Immature natural killer cell (primary cell): ENCODE measurements at regions not wholly inside any gene's neighbourhood (a gene's known extent, or its start where the extent isn't known, plus 50 kb on each side); places are given as distances from the start of the nearest gene placed in this dataset.

Experiments
- DNase-seq, 3 donors: peaks; one replicate each; pipeline ENCODE4 v3.0.0; 2022; ENCODE audit warnings: mixed read lengths in 1 of 3
- H3K27ac Mint-ChIP-seq, 6 donors: one replicate each; pipeline ENCODE4 v1.8.0; 2020; ENCODE audit warnings: mixed read lengths in 6 of 6, mild to moderate bottlenecking in 5 of 6, inconsistent platforms in 4 of 6, moderate library complexity in 3 of 6
- H3K27me3 Mint-ChIP-seq, 3 donors: one replicate each; pipeline ENCODE4 v1.8.0; 2020 to 2021; ENCODE audit warnings: low read depth in 3 of 3, mild to moderate bottlenecking in 3 of 3, mixed read lengths in 3 of 3, moderate library complexity in 3 of 3, inconsistent platforms in 1 of 3
- H3K36me3 Mint-ChIP-seq, 3 donors: one replicate each; pipeline ENCODE4 v1.8.0; 2020; ENCODE audit warnings: mixed read lengths in 3 of 3, inconsistent platforms in 2 of 3, mild to moderate bottlenecking in 2 of 3
- H3K4me1 Mint-ChIP-seq, 2 donors: one replicate each; pipeline ENCODE4 v1.8.0; 2020; ENCODE audit warnings: inconsistent platforms in 2 of 2, mild to moderate bottlenecking in 2 of 2, mixed read lengths in 2 of 2, moderate library complexity in 1 of 2
- H3K4me3 Mint-ChIP-seq, 5 donors: one replicate each; pipeline ENCODE4 v1.8.0; 2020; ENCODE audit warnings: mild to moderate bottlenecking in 5 of 5, mixed read lengths in 5 of 5, inconsistent platforms in 3 of 5, moderate library complexity in 3 of 5
- H3K9me3 Mint-ChIP-seq, 6 donors: one replicate each; pipeline ENCODE4 v1.8.0; 2020; ENCODE audit warnings: mild to moderate bottlenecking in 6 of 6, mixed read lengths in 6 of 6, inconsistent platforms in 4 of 6, moderate library complexity in 3 of 6

DNA sequence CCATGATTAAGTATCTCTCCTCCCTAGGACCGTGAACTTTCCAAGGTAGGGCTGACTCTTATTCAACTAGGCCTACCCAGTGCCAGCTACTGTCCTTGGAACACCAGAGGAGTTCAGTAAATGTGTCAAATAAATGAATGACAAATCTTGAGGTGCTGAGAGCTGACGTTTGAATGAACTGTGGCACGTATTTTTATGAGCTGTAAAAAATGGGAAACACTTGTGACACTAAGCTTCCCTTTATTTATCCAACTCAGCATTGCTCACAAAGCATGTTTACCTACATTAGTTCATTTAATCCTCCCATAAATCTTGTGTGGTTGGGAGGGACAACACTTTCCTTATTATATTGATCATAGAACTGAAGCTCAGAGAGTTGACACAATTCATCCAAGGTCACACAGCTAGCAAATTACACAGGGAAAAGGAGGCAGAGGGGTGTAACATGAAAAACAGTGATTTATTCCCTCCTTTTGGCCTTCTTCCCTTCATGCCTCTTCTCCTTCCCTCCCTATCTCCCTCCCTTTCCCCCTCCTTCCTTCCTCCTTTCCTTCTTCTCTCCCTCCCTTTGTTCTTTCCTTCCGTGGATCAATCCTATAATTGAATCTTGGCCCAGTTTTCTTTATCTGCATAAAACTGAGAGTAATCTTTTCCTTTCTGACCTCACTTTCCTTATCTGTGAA, 412.6 kb downstream of the DMRT2 start:
- H3K27ac Mint-ChIP-seq, result no peak overlapping the region
- peaks cover 0 to 11% (median 0%) of the 10 kb centered on the region in 6 donors for H3K9me3 Mint-ChIP-seq
- H3K4me1 Mint-ChIP-seq, result no peaks in the 10 kb centered on the region
- peaks cover 0 to 2% (median 2%) of the 10 kb centered on the region in 3 donors for H3K27me3 Mint-ChIP-seq
- no peak for DNase-seq
- no peaks in the 10 kb centered on the region for H3K36me3 Mint-ChIP-seq
- H3K4me3 Mint-ChIP-seq, result no peak overlapping the region

DNA sequence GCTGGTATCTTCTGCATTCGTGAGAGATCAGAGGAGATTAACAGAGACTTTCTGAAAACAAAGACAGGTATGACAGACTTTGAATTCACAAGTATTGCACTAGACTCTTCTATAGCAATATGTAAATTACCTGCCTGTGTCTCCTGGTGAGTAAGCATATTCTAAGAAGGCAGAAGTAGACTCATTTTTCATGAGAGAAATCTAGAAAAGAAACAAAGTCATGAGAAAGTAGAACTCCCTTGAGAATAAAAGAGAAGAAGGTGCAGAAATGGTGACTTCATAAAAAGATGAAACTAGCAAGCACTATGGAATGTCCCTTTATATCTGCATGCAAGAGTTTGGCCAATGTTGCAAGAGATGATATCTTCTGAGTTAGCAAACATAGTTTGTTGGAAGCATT, 419.8 kb downstream of the DMRT2 start:
- Mint-ChIP-seq H3K27ac (no peak overlapping the region), H3K9me3 (peaks cover 0 to 8% (median 1%) of the 10 kb centered on the region in 6 donors), H3K36me3 (no peaks in the 10 kb centered on the region), H3K27me3 (peaks cover 0 to 7% (median 4%) of the 10 kb centered on the region in 3 donors), H3K4me3 (no peak overlapping the region), H3K4me1 (no peaks in the 10 kb centered on the region)
- DNase-seq, result no peak

DNA sequence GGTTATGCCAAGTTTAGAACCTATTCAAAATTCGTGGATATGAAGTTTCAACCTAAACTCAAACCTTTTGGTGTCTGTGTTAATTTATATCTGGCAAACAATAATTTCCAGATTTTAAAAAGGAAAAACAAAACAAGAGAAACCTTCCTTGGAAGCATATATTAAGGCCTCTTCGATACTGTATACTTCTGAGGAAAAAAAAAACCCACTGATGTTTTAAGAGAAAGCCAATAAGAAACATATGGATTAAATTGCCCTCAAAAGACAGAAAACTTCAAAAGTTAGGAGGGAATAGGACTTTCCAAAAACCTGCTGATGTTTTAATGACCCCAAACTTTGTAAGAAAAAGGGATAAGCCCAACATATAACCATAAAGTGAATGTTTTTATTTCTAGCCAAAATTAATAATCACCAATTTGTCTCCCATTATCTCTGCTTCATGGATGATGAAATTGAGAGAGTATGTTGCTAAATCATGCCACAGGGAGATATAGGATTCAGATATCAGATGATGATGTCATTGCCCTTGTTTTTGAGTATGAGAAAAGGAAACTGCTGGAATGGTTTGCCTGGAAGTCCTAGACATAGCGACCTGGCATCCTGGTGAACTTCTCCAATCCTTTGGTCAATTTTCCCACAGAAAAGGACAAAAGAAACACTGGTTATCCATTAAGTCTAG, 423.9 kb downstream of the DMRT2 start:
- Mint-ChIP-seq H3K9me3 (peaks cover 0 to 7% (median 1%) of the 10 kb centered on the region in 6 donors), H3K27me3 (peaks cover 2 to 7% (median 4%) of the 10 kb centered on the region in 3 donors), H3K4me1 (no peaks in the 10 kb centered on the region), H3K27ac (no peak overlapping the region), H3K36me3 (no peaks in the 10 kb centered on the region), H3K4me3 (no peak overlapping the region)
- DNase-seq, result no peak

DNA sequence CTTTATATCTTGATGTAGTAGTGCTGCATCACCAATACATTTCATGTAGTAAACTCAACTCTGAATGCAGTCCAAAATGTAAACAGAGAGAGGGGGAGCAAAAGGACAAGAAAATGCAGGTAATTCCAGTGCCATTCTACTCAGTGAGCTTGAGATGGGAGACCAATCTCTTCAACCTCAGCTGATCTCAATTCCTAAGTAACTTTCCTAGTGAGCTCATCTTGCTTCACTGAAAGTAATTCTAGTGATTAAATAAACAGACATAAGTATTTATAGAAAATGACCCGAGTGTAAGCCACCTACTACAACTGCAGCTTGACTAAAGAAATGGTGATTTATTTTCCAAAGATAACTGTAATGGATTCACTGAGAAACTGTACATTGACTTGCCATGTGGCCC, 424.5 kb downstream of the DMRT2 start:
- DNase-seq, result no peak
- peaks cover 2 to 7% (median 4%) of the 10 kb centered on the region in 3 donors for H3K27me3 Mint-ChIP-seq
- H3K4me1 Mint-ChIP-seq, result no peaks in the 10 kb centered on the region
- H3K36me3 Mint-ChIP-seq, result no peaks in the 10 kb centered on the region
- no peak overlapping the region for H3K4me3 Mint-ChIP-seq
- H3K27ac Mint-ChIP-seq, result no peak overlapping the region
- peaks cover 0 to 7% (median 1%) of the 10 kb centered on the region in 6 donors for H3K9me3 Mint-ChIP-seq

DNA sequence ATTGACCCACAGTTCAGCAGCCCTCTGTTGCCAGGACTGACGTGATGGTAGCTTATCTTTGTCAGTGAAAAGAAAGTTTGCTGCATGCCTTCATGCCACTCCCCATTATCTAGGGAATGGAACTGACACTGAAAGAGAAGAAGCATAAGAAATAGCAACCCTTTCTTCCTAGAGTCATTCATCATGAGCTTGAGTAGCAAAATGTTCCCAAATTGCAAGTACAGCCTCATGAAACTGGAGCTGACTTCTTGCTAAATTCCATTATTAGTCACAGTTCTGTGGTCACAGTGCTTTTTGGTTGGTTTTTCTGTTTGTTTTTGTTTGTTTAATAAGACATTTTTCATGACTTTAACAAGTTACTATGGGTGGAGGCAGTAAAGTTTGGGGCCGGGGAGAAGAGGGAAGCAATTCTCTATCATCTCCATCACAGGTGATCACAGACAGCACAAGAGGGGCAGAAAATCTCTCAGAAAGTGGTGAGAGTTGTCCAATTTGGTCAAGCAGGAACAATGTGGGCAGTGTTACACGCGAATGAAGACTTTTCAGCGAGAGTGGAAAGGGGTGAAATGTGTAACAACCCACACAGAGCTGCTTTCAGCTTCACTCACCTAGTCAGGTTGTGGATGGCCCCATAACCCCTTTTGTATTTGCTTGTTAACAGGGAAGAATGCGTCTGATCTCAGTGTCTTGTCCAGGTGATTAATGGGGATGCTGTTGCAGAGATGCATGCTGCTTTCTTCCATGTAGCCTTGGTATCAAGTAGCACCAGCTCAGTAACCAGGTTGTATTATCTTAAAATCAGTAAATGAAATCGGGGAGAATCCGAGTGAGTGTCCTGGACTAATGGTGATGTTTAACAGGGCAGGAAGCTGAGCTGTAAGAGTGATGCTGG, 440.4 kb downstream of the DMRT2 start:
- no peaks in the 10 kb centered on the region for H3K36me3 Mint-ChIP-seq
- H3K4me3 Mint-ChIP-seq, result no peak overlapping the region
- no peak for DNase-seq
- H3K9me3 Mint-ChIP-seq, result peaks cover 0 to 16% (median 6%) of the 10 kb centered on the region in 6 donors
- H3K27ac Mint-ChIP-seq, result no peak overlapping the region
- H3K27me3 Mint-ChIP-seq, result peaks cover 0 to 4% (median 1%) of the 10 kb centered on the region in 3 donors
- H3K4me1 Mint-ChIP-seq, result no peaks in the 10 kb centered on the region

DNA sequence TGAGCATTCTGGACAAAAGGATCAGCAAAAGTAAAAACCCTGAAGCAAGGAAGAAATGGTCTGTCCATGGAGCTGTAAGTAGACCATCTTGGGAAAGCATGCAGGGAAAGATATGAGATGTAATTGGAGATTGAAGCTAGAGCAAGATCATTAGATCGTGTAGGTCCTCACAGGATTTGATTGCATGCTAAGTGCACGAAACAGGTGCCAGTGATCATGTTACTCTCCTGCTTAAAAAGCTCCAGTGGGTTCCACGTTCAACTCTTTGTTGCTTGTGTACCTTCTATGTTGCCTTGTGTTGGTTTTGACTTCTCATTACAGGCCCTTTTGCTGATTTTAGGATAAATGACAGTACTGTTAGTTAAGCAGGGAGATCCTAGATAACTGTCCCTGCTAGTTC, 442.0 kb downstream of the DMRT2 start:
- DNase-seq, result no peak
- Mint-ChIP-seq H3K9me3 (peaks cover 0 to 16% (median 7%) of the 10 kb centered on the region in 6 donors), H3K4me3 (no peak overlapping the region), H3K27ac (no peak overlapping the region), H3K4me1 (no peaks in the 10 kb centered on the region), H3K36me3 (no peaks in the 10 kb centered on the region), H3K27me3 (peaks cover 0 to 4% (median 1%) of the 10 kb centered on the region in 3 donors)

DNA sequence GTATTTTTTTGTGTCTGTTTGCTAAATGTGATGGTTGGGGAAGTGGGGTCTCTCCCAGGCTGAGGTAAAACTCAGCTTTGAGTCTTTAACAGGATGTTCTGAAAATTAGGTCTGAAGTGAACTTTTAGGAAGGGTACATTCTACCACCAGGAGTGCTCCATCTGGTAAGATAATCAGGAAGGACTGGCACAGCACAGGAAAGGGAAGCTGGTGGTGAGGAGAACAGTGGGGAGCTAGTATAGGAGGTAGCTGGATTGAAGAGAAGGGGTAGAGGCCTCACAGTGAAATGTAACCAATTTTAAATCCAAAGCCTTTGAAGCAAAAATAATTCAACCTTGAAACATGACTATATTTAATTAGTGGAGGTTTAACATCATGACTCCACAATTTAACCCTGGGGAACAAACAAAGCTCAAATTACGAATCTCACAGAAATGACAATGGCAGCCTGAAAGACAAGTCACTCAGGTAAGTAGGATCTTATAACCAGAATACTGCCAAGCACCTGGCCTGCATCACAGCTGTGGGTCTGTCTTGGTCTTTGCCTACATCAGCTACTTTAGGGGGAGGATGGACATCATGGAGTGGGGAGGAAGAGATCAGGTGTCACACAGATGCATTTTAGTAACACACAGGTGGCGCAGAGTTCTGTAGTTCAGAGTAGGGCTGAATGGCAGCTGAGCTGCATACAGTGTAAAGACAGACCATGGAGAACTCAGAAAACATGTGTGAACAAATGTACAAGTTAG, 445.3 kb downstream of the DMRT2 start:
- no peak overlapping the region for H3K4me3 Mint-ChIP-seq
- H3K9me3 Mint-ChIP-seq, result peaks cover 0 to 3% (median under 1%) of the 10 kb centered on the region in 6 donors
- DNase-seq, result no peak
- no peaks in the 10 kb centered on the region for H3K36me3 Mint-ChIP-seq
- no peaks in the 10 kb centered on the region for H3K4me1 Mint-ChIP-seq
- peaks cover 0 to 1% (median under 1%) of the 10 kb centered on the region in 3 donors for H3K27me3 Mint-ChIP-seq
- H3K27ac Mint-ChIP-seq, result no peak overlapping the region

DNA sequence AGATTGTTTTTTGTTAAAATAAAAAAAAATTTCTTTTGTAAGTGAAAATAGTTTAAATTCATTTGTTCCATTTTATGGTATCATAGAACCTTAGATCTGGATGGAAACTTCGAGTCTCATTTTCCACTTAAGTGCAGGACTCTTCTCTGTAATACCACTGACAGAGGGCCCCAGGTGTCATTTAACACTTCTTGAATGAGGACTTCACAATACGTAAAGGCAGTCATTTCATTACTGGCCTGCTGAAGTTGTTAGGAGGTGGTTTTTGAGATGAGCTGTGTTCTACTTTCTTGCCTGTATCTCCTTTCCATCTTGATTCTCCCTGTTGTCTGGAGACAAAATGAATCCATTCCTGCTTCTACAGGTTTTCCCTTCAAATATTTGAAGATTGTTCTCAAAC, 455.3 kb downstream of the DMRT2 start:
- no peak for DNase-seq
- Mint-ChIP-seq H3K4me3 (no peak overlapping the region), H3K27me3 (peaks cover 0 to 10% (median 1%) of the 10 kb centered on the region in 3 donors), H3K36me3 (no peaks in the 10 kb centered on the region), H3K4me1 (no peaks in the 10 kb centered on the region), H3K27ac (no peak overlapping the region), H3K9me3 (peaks cover 0 to 5% (median 0%) of the 10 kb centered on the region in 6 donors)

DNA sequence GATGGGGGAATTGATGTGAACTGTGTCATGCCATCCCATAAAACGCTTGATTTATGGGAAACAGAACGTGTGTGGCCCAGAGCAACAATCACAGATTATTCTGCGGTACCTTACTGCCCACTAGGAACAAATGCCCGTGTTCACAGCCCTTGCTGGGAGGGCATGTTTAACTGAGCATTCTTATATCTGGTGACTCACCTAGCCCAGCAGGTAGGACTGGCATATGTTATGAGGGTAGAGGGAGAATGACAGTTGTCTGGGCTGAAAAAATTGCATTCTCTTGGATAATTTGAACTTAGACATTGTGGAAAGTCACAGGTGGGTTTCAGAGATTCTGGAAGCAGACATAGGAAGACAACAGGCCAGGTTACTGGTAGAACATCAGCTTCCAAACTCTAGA, 460.6 kb downstream of the DMRT2 start:
- Mint-ChIP-seq H3K4me3 (no peak overlapping the region), H3K4me1 (no peaks in the 10 kb centered on the region), H3K27me3 (peaks cover 1 to 11% (median 2%) of the 10 kb centered on the region in 3 donors), H3K9me3 (peaks cover 0 to 10% (median 3%) of the 10 kb centered on the region in 6 donors), H3K36me3 (no peaks in the 10 kb centered on the region), H3K27ac (no peak overlapping the region)
- DNase-seq, result no peak

DNA sequence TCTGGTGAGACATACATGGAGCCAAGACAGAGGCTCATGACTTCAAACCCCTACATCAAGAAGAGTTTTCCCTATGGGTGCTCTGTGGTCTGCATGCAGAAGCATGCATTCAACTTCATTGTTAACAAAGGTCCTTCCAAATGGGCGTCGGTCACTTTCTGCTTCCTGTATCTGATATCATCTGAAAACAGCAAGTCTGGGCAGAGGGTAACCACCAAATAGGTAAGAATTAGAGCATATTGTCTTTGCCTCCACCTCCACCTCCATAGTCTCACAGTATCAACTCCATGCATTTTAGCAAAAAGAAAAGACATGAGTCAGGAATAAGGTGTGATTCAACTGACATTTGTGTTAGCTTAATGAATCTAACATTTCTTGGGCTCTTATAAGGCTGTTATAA, 462.9 kb downstream of the DMRT2 start:
- Mint-ChIP-seq H3K27ac (no peak overlapping the region), H3K4me1 (no peaks in the 10 kb centered on the region), H3K4me3 (no peak overlapping the region), H3K9me3 (peaks cover 0 to 10% (median 2%) of the 10 kb centered on the region in 6 donors), H3K36me3 (no peaks in the 10 kb centered on the region), H3K27me3 (peaks cover 0 to 6% (median 2%) of the 10 kb centered on the region in 3 donors)
- no peak for DNase-seq

DNA sequence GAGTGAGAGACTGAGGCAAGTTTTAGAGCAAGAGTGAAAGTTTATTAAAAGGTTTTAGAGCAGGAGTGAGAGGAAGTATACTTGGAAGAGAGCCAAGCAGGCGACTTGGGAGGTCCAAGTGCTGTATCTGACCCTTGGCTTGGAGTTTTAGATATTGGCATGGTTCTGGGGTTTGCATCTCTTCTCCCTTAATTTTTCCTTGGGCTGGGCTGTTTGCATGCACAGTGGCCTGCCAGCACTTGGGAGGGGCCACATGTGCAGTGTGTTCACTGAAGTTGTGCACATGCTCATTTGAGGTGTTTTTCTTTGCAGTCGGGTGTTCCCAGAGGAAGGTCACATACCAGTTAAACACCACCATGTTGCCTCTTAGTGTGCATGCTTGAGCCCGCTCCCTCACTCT, 464.1 kb downstream of the DMRT2 start:
- Mint-ChIP-seq H3K9me3 (peaks cover 0 to 10% (median 2%) of the 10 kb centered on the region in 6 donors), H3K27me3 (peaks cover 0 to 6% (median 2%) of the 10 kb centered on the region in 3 donors), H3K4me1 (no peaks in the 10 kb centered on the region), H3K4me3 (no peak overlapping the region), H3K36me3 (no peaks in the 10 kb centered on the region), H3K27ac (no peak overlapping the region)
- DNase-seq, result no peak

DNA sequence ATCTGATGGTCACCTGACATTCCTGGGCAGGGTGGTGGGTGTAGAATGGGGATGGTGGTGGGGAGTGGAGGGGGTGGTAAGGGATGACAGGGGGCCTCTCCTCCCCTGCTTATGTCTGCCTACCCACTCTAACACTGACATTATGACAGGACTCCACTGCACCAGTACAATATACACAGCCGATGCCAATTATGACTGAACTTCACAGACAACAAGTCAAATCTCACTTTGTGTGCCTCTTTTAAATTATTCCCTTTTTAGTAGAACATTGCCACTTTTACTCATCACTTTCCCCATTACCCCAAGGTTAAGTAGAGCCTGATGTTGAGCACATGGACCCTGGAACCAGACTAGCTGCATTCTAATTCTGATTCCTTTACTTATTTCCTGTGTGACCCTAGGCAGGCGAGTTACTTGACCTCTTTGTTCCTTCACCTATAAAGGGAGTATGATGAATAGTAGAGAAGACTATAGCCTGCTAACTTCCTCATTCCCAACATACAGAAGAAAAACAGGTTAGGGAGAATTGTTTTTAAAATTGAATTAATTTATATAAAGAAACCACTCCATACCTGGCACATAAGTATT, 464.7 kb downstream of the DMRT2 start:
- Mint-ChIP-seq H3K4me3 (no peak overlapping the region), H3K27ac (no peak overlapping the region), H3K9me3 (peaks cover 0 to 7% (median 2%) of the 10 kb centered on the region in 6 donors), H3K4me1 (no peaks in the 10 kb centered on the region), H3K36me3 (no peaks in the 10 kb centered on the region), H3K27me3 (peaks cover 0 to 6% (median 2%) of the 10 kb centered on the region in 3 donors)
- DNase-seq, result no peak

DNA sequence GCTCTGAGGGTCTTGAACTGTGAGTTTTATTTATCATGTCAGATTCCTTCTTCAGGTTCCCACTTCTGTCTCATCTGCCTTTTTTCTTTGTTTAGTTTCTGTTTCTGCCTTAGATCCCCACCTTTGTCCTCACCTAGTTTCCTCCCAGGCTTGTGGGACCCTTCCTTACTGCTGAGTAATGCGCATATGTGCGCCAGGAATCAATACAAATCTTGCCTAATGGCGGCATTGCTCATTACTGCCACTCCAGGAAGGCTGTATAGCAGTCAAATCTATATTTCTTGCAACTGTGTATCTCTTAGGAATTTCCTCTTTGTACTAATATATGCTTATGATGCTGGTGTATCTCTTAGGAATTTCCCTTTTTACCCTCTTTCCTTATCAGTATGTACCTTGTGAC, 465.4 kb downstream of the DMRT2 start:
- DNase-seq, result no peak
- H3K4me1 Mint-ChIP-seq, result no peaks in the 10 kb centered on the region
- no peaks in the 10 kb centered on the region for H3K36me3 Mint-ChIP-seq
- no peak overlapping the region for H3K27ac Mint-ChIP-seq
- peaks cover 0 to 4% (median 2%) of the 10 kb centered on the region in 3 donors for H3K27me3 Mint-ChIP-seq
- no peak overlapping the region for H3K4me3 Mint-ChIP-seq
- H3K9me3 Mint-ChIP-seq, result peaks cover 0 to 6% (median 2%) of the 10 kb centered on the region in 6 donors
